Endothelial cell of umbilical vein (primary cell): ENCODE measurements at regions not wholly inside any gene's neighbourhood (a gene's known extent, or its start where the extent isn't known, plus 50 kb on each side); places are given as distances from the start of the nearest gene placed in this dataset.

Experiments
- BruUV-seq: library from RNA; stranded (reverse); fragments of 400-500 nt; replicated peaks from 2 replicates; lab custom pipeline; 2021; lab: Mats Ljungman, UMichigan
- CTCF ChIA-PET: fragments of 300-600, 350-600 bp; sonication (Branson Sonifier 250); formaldehyde crosslinking; loops from one replicate; lab custom pipeline; 2021; ENCODE audit warnings: antibody characterized with exemption, inconsistent platforms; lab: Charles Lee
- POLR2A ChIA-PET: fragments of 300-600, 350-600 bp; sonication (Branson Sonifier 250); formaldehyde crosslinking; loops from one replicate; lab custom pipeline; 2021; ENCODE audit warnings: antibody characterized with exemption, inconsistent platforms; lab: Charles Lee
- DNase-seq: peaks from one replicate; pipeline ENCODE4 v3.0.0-alpha.2; 2011; ENCODE audit warnings: low read depth, low spot score
- FAIRE-seq: peaks from 2 replicates; lab custom pipeline; 2011; peaks lifted over from hg19 to GRCh38; lab: Jason Lieb, UNC
- H2AFZ ChIP-seq: 2 replicates; pipeline ENCODE4 v1.6.0; 2012; ENCODE audit warnings: low read depth, low read length, control low read depth, inconsistent platforms
- H3K27ac ChIP-seq: 2 replicates; pipeline ENCODE4 v1.5.1; 2011; ENCODE audit warnings: low read depth, mild to moderate bottlenecking, control low read depth, low read length, moderate library complexity; ENCODE audit not compliant: insufficient read depth
- H3K27me3 ChIP-seq, 2 experiments: 2 replicates each; pipeline versions ENCODE4 v1.6.0 to v1.6.1; 2011; ENCODE audit warnings: low read length in 2 of 2, mixed read lengths in 1 of 2; ENCODE audit not compliant: control insufficient read depth in 2 of 2, insufficient read depth in 2 of 2
- H3K36me3 ChIP-seq, 2 experiments: 2 replicates in 1 of 2; 3 replicates in 1 of 2; pipeline ENCODE4 v1.5.1; 2011; ENCODE audit warnings: low read length in 2 of 2, mild to moderate bottlenecking in 1 of 2, moderate library complexity in 1 of 2; ENCODE audit not compliant: control insufficient read depth in 2 of 2, insufficient read depth in 2 of 2; ENCODE audit errors: extremely low read depth in 1 of 2
- H3K4me1 ChIP-seq: 3 replicates; pipeline ENCODE4 v1.5.1; 2011; ENCODE audit warnings: mild to moderate bottlenecking, low read length; ENCODE audit not compliant: control insufficient read depth, insufficient read depth; ENCODE audit errors: extremely low read depth
- H3K4me2 ChIP-seq: 2 replicates; pipeline ENCODE4 v1.6.1; 2011; ENCODE audit warnings: low read length, control low read depth, mixed read lengths; ENCODE audit not compliant: insufficient read depth
- H3K4me3 ChIP-seq, 3 experiments: fragments of 200-600 bp in 1 of 3; sonication (generic), shearing (Covaris generic) in 1 of 3; replicated peaks in 1 of 3; 2 replicates each; pipeline ENCODE4 v1.5.1; 2011 to 2016; ENCODE audit warnings: control low read depth in 3 of 3, low read length in 3 of 3, mild to moderate bottlenecking in 2 of 3, inconsistent platforms in 1 of 3, low read depth in 1 of 3, moderate library complexity in 1 of 3; ENCODE audit not compliant: insufficient read depth in 1 of 3
- H3K79me2 ChIP-seq: 2 replicates; pipeline ENCODE4 v1.6.0; 2012; ENCODE audit warnings: low read length, inconsistent platforms; ENCODE audit not compliant: control insufficient read depth, insufficient read depth
- H3K9ac ChIP-seq: replicated peaks from 2 replicates; pipeline ENCODE3; 2011; ENCODE audit warnings: low read length, control low read depth; ENCODE audit not compliant: insufficient read depth; ENCODE audit errors: extremely low read depth
- H3K9me1 ChIP-seq: replicated peaks from 3 replicates; pipeline ENCODE4 v1.6.0; 2011; ENCODE audit warnings: mild to moderate bottlenecking, low read length; ENCODE audit not compliant: control insufficient read depth, insufficient read depth; ENCODE audit errors: extremely low read depth
- H3K9me3 ChIP-seq: replicated peaks from 2 replicates; pipeline ENCODE4 v1.5.1; 2012; ENCODE audit warnings: low read length, inconsistent platforms; ENCODE audit not compliant: control insufficient read depth, insufficient read depth
- H4K20me1 ChIP-seq: replicated peaks from 2 replicates; pipeline ENCODE3; 2011; ENCODE audit warnings: mild to moderate bottlenecking, low read length; ENCODE audit not compliant: control insufficient read depth, insufficient read depth; ENCODE audit errors: extremely low read depth
- EZH2 ChIP-seq: IDR thresholded peaks from 2 replicates; pipeline ENCODE4 v1.6.1; 2012; ENCODE audit warnings: borderline replicate concordance, low read depth, mild to moderate bottlenecking, moderate library complexity, low read length, inconsistent platforms; ENCODE audit not compliant: severe bottlenecking
- FOS ChIP-seq: IDR thresholded peaks from 2 replicates; pipeline ENCODE4 v1.6.1; 2011; ENCODE audit warnings: mild to moderate bottlenecking, low read length, moderate library complexity, borderline replicate concordance; ENCODE audit not compliant: insufficient read depth
- GATA2 ChIP-seq: IDR thresholded peaks from 2 replicates; pipeline ENCODE4 v1.7.0; 2011; ENCODE audit warnings: low read depth, mild to moderate bottlenecking, moderate library complexity, mixed read lengths, low read length; ENCODE audit not compliant: insufficient read length, insufficient read depth
- JUN ChIP-seq: IDR thresholded peaks from 2 replicates; pipeline ENCODE4 v1.6.1; 2011; ENCODE audit warnings: borderline replicate concordance, low read depth; ENCODE audit not compliant: insufficient read length, insufficient read depth
- MYC ChIP-seq: IDR thresholded peaks from one replicate; pipeline ENCODE4 v1.6.1; 2011; ENCODE audit warnings: mild to moderate bottlenecking, low read depth, low read length
- POLR2A ChIP-seq: IDR thresholded peaks from 2 replicates; pipeline ENCODE4 v1.6.1; 2012; ENCODE audit warnings: low read depth, mild to moderate bottlenecking, control low read depth, low read length
- POLR2AphosphoS5 ChIP-seq: IDR thresholded peaks from 2 replicates; pipeline ENCODE4 v1.6.1; 2012; ENCODE audit warnings: low read depth, mild to moderate bottlenecking, control low read depth, low read length, moderate library complexity; ENCODE audit not compliant: insufficient read depth
- dilution Hi-C: fragments of 300-500 bp; cut with MboI; formaldehyde crosslinking; loops from one replicate; pipeline ENCODE4 v1.15.0; 2019; ENCODE audit warnings: low sequenced_read_pairs; ENCODE audit not compliant: extremely low pct_ligation_motif_present
- intact Hi-C: fragments of 100-400 bp; cut with micrococcal nuclease; formaldehyde crosslinking; loops from one replicate; pipeline ENCODE4 v1.10.0; 2022
- TF ChIP-seq, protein P1 (sequence below), 2 donors: IDR thresholded peaks; 1 replicate in 1 of 2; 2 replicates in 1 of 2; pipeline ENCODE4 v1.5.1; 2011; ENCODE audit warnings: low read length in 2 of 2, mild to moderate bottlenecking in 2 of 2, moderate library complexity in 2 of 2, control low read depth in 1 of 2, inconsistent platforms in 1 of 2, low read depth in 1 of 2; ENCODE audit not compliant: insufficient read depth in 1 of 2; ENCODE audit errors: extremely low read depth in 1 of 2
- TF ChIP-seq, protein P2 (sequence below): IDR thresholded peaks from 2 replicates; pipeline ENCODE4 v1.6.1; 2011; ENCODE audit not compliant: insufficient read depth, insufficient read length

DNA sequence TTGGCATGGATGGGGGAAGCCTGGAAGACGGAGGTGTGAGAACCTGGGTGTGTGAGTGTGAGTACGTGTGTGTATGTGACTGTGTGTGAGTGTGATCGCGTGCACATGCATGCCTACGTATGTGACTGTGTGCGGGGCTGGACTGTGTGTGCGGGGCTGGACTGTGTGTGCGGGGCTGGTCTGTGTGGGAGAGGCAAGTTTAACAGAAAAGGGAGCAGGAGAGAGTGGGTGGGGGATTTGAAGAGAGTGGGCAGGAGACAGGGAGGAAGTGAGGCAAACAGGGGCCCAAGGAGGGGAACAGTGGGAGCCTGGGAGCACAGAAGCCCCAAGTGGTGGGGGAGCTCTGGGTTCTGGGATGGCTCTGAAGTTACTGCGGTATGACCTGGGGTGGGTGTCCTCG, 103.7 kb upstream of the LHX5 start:
- FAIRE-seq, result no peak
- Histone ChIP-seq H3K27me3 (no peaks in the 10 kb centered on the region), H3K9me1 (no peaks in the 10 kb centered on the region), H4K20me1 (no peaks in the 10 kb centered on the region), H3K36me3 (no peaks in the 10 kb centered on the region), H3K9ac (no peak overlapping the region), H3K4me1 (no peaks in the 10 kb centered on the region), H3K9me3 (no peaks in the 10 kb centered on the region), H3K4me3 (no peak overlapping the region), H3K27ac (no peak overlapping the region), H3K79me2 (no peaks in the 10 kb centered on the region), H3K4me2 (no peak overlapping the region), H2AFZ (no peak overlapping the region)
- BruUV-seq, result no TSS peak
- CTCF ChIA-PET, result no interaction called here
- POLR2A ChIA-PET, result no interaction called here
- DNase-seq, result no peak
- TF ChIP-seq POLR2A (no peak), JUN (no peak), MYC (no peak), EZH2 (no peak), POLR2AphosphoS5 (no peak), GATA2 (no peak), FOS (no peak)
- TF ChIP-seq, protein P1, sequence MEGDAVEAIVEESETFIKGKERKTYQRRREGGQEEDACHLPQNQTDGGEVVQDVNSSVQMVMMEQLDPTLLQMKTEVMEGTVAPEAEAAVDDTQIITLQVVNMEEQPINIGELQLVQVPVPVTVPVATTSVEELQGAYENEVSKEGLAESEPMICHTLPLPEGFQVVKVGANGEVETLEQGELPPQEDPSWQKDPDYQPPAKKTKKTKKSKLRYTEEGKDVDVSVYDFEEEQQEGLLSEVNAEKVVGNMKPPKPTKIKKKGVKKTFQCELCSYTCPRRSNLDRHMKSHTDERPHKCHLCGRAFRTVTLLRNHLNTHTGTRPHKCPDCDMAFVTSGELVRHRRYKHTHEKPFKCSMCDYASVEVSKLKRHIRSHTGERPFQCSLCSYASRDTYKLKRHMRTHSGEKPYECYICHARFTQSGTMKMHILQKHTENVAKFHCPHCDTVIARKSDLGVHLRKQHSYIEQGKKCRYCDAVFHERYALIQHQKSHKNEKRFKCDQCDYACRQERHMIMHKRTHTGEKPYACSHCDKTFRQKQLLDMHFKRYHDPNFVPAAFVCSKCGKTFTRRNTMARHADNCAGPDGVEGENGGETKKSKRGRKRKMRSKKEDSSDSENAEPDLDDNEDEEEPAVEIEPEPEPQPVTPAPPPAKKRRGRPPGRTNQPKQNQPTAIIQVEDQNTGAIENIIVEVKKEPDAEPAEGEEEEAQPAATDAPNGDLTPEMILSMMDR (IDR thresholded peaks at IDR 0.05; ENCODE audit: extremely low read depth in 1 of 2, insufficient read depth in 1 of 2, low read depth in 1 of 2, low read length in 2 of 2), result no peak
- TF ChIP-seq, protein P2, sequence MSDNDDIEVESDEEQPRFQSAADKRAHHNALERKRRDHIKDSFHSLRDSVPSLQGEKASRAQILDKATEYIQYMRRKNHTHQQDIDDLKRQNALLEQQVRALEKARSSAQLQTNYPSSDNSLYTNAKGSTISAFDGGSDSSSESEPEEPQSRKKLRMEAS, result no peak
- dilution Hi-C loops (no loop called here), intact Hi-C loops (no loop called here)
